ENCODE measurements at regions not wholly inside any gene's neighbourhood (a gene's known extent, or its start where the extent isn't known, plus 50 kb on each side); places are given as distances from the start of the nearest gene placed in this dataset.

GRCh38 chr13:77458736-77459135 lies 76.8 kb upstream of the SCEL start:
- TF ChIP-seq CTCF (IDR thresholded peaks at IDR 0.05) (no peak), EZH2phosphoT487 (IDR thresholded peaks at IDR 0.05) (no peak), EZH2 (IDR thresholded peaks at IDR 0.05) (no peak)
